ENCODE measurements at regions not wholly inside any gene's neighbourhood (a gene's known extent, or its start where the extent isn't known, plus 50 kb on each side); places are given as distances from the start of the nearest gene placed in this dataset.

GRCh38 chr13:104057861-104058260, 991.6 kb upstream of the SLC10A2 start:
- no peak for DNase-seq

DNA sequence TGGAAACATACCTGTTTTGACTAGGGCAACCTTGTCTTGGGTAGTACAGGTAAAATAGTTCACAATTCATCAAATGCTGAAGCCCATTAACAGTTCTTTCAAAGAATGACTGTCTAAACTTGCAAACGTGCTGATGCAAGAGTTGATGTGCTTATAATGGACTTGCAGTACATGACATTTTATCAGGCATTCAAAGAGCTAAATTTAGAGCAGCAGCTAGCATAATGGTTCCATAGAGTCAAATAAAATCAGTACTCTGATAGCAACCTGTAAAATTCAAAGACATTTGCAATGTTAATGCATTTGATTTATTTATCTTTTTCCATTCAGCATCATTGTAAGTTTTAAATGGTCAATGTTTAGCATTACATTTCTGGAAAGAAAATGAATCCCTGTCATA, 979.7 kb upstream of the SLC10A2 start:
- DNase-seq: no peak

- DNase-seq: no peak
Measured at GRCh38 chr13:104043184-104043583, 977.0 kb upstream of the SLC10A2 start.

- DNase-seq: no peak
Measured at GRCh38 chr13:104034891-104035290, 968.7 kb upstream of the SLC10A2 start.

DNA sequence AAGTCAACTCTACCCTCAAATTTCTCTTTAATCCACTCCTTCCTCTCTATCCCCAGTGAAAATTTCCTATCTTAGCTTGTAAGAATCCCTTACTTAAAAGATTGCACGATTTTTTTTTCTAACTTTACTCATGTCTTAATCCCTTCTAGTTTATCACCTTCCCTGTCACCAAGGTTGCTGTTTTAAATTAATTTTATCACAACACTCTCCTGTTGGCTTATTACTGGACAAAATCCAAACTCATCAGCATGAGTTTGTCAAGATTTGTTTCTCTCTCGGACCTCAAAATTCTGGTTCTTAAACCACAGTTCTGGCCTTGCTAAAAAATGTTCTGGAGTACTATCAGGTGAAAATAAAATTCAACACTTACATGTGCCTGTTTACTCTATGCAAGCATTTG, 959.1 kb upstream of the SLC10A2 start:
- DNase-seq: no peak

- DNase-seq: no peak
Measured at GRCh38 chr13:104024416-104025170, 958.4 kb upstream of the SLC10A2 start.

DNA sequence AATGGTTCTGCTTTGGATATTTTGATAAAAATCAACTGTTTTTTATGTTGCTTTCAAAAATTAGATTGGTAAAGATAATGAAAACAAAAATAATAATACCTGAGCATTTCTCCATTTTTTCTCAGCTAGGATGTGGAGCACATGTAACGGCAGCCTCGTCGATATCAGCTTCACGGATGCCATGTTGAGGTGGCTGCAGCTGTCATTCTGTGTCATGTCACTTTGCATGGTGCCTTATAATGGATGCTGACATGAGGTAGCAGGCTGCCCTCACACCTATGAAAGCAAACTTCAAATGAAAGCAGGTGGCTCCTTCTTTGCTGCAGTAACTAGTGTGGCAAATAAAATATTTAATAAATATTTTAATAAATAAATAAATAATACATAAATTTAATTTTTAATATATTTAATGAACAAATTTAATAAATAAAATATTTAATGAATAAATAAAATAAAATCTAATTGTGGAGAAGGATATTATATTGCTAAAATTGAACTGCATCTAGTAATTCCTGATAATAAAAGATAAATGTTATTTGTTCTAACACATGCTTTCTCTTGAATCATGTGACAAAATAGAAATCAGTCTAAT, 955.7 kb upstream of the SLC10A2 start:
- no peak for DNase-seq

GRCh38 chr13:104017317-104017716, 951.1 kb upstream of the SLC10A2 start:
- no peak for DNase-seq

DNA sequence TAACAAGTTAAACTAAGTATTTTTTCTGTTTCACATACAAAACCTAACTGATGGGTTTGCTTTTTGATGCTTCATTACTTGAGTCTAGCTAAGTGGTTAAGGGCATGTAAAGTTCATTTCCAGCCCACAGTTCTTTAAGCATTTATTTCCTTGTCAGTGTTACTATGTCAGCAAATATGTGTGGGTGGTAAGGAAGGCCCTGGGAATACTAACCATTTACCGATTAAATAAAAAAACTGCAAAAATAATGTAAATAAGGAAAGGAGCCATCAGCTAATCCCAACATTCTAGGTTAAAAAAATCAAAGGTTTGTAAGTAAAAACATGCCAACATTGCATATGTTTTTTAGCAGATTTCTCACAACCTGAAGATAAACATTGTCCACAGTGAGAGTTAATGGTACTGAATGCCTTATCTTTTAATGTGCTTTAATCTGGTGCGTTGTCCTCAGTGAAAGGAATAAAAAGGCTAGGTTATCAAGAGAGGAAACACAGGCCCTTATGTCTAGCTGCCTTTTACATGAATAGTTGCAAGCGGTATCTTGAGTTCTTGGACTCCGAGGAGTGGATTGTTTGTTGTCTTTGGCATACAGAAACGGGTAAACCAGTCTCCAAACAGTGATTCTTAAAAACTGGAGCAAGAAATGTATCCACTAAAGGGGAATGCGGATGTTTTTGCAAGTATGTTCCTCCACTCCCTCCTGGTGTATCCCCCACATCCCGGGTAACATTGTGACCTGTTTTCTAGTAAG, 949.6 kb upstream of the SLC10A2 start:
- DNase-seq: no peak

DNA sequence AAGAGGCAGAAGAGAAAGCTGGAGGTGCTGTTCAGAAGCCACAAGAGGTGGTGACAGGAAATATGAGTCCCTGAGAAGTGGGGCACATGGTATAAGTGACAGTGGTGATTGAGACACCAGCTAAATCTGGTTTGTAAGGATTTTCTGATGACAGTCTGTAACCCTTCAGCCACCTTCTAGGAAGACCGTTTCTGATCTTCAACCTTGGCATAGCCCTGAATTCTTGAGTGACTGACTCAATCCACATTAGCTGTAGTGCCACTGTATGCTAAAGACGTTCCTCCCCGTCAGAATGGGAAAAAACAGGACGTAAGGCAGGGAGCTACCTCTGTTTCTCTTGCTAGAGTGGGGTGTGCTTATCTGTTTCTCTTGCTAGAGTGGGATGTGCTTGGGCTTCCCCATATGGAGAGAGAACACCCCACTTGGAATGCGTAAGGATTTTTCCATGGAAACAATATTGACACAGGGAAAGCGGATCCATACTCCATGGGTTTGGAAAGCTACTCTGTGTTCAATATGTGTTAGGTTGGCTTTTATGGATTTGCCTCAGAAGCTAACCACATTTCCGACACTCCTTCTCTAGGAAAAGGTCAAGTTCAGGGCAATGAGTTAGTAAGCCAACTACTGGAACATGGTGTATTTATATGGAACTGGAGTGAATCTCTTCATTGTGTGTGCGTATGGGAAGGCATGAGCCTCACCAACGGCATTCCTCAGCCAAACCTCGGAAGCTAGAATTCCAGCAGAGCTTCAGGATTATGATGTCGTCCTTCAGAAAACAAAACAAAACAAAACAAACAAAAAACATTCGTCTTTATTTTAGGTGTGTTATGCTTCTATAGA, 948.8 kb upstream of the SLC10A2 start:
- no peak for DNase-seq

DNA sequence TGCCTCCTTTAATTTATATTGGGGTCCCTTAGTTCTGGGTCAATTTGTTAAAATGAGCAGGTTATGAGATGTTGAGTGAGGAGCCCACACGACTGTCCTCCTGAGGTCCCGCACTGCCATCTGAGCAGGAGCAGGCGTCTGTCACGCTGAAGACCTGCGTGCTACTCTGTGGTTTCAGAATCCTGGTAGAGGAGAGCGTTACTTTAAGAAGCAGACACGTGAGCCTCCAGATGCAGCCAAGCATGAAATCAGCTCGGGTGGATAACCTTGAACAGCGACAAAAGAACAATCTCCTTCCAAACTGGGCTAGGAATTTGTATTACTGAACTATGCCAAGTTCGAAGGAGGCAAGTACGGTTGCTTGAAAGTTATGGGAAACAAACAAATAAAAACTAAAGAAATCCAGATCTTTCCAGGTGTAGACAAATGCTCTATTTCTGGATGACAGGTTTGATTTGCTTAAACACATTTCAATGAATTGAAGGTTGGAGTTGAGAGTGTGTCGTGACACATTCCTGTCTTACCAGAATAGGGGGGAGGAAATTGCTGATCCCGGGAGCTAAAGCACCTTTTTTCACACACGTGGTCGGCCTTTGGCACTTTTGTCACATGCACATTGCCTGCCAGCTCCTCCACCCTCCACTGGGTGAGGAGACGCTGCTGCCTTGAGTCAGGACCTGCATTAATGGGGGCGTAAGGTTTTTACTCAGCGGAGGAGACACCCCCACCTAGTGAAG, 945.5 kb upstream of the SLC10A2 start:
- DNase-seq: no peak

DNA sequence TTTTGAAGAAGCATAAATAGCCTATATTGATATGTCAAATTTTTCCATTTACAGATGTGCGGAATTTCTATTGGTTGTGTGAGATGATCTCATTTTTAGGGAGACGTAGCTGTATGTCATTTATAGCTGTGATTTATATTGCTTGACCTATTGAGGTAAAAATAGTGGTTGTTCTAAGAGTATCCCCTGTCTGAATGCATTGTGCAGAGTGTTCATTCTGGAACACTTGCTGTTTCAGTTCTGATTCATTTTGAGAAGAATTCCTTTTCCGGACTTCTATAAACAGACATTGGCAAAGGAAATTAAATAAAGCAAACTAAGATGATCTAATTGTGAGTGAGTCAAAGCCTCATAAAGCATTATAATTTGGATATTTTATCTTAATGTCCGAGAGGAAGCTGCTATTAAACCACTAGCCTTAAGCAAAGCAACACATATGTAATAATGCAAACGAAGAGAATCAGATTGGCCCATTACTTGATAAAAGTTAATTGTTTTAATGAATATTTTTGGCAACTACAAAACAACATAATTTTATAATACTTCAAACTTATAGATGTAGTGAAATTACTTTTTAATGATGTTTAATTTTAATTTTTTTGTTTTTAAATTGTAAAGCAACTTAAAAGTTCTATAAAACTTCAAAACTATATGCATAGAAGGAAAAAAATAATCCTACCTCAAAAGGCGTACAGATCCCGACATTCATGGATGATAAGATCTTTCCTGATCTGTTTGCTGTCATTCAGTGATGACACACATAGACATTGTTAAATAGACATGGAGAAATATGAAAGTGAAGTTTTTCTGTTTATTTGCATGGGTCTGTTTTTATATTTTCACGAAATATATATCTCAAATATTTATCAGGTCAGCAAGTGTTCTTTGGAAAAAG, 942.6 kb upstream of the SLC10A2 start:
- no peak for DNase-seq

DNA sequence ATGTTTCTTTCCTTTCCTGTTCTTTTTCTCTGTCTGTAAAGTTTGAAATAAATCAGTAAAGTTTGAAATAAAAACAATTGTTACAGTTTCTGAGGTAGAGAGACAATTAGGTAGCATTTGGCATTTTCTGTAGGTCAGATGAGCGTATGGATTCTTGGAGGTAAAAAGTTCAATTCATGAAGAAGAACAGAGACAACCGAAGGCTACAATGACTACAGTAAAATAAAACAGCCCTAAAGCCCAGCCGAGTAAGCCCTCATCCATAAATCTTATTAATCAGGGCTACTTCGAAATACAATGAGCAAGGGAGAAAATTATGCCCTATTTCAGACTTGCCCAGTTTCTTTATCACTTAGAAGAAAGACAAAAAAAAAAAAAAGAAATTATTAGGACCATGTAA, 941.9 kb upstream of the SLC10A2 start:
- DNase-seq: no peak

GRCh38 chr13:104006625-104007075, 940.4 kb upstream of the SLC10A2 start:
- no peak for DNase-seq

DNA sequence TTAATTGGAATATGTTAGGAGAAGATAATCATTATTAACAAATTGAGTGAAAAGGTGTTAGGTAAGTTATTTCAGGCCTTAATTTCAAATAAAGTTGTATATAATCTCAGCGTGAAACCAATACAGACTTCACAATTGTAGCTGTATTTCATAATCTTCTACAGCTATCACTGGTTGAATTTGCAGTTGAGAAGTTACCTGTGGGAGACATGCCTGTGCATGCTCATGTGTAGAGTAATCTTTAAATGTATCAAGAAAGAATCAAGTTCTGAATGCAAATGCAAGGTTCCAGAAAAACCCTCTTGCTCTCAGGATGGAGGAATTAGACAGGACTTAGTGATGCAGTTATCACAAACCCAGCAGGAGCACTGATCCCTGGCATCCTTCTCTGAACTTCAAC, 938.4 kb upstream of the SLC10A2 start:
- no peak for DNase-seq

DNA sequence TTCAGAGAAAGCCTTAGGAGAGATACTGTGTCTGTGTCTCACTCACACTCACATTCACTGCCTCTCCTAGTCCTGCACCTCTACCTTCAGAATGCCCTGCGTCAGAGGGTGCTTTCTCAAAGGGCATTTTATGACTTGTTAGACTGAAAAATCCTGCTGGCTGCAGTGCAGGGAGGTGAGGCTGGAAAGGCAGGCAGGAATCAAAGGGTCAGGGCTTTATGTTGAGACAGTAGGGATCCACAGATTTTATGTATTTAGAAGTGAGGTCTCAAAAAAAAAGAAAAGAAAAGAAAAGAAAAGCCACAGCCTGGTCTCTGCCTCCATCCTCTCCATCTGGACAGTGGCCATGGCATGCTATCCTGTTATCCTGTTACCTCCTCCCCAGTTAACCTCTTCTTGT, 936.0 kb upstream of the SLC10A2 start:
- no peak for DNase-seq

GRCh38 chr13:104001766-104002165, 935.5 kb upstream of the SLC10A2 start:
- no peak for DNase-seq

GRCh38 chr13:103996733-103997132, 930.5 kb upstream of the SLC10A2 start:
- no peak for DNase-seq

- no peak for DNase-seq
Measured at GRCh38 chr13:103983948-103984347, 917.7 kb upstream of the SLC10A2 start.

- no peak for DNase-seq
Measured at GRCh38 chr13:103976371-103976770, 910.2 kb upstream of the SLC10A2 start.

- no peak for DNase-seq
Measured at GRCh38 chr13:103973740-103974139, 907.5 kb upstream of the SLC10A2 start.
